ENCODE measurements at regions not wholly inside any gene's neighbourhood (a gene's known extent, or its start where the extent isn't known, plus 50 kb on each side); places are given as distances from the start of the nearest gene placed in this dataset.

DNA sequence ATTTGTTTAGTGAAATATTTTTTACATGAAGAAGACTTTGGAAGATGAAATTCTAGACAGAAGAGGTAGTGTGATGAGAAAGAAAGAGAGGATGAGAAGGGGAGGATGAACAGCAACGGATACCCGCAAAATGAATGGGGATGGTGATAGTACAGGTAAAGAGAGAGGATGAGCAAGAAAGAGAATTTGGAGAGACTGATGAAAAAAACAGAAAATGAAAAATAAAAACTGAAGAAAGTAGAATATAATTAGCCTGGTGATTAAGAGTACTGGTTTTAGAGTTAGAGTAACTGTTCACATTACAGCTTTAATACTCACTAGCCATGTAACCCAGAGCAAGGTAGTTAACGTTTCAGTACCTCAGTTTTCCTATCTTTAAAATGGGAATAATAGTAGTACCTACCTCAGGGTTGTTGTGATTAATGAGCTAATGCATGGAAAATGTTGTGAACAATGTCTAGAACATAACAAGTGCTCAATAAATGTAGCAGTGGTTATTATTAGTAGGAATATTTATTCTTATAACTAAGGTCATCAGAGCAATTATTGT is 54.9 kb upstream of the ANTXR2 start:
- H3K36me3 ChIP-seq (ENCODE audit: control insufficient read depth, insufficient read depth, low read length), result no peaks in the 10 kb centered on the region
- DNase-seq, result no peak
- 0 out of 3 replicates have a peak overlapping the region, but pooled peaks have one; percentile 74 for H2BK15ac ChIP-seq (ENCODE audit: low read depth, low read length)
- ChIA-PET CTCF (no interaction called here), POLR2A (ENCODE audit: unreplicated experiment) (no interaction called here)
- no peak overlapping the region for H3K9ac ChIP-seq (ENCODE audit: low read depth, low read length)
- peak overlapping the region; percentile 68 for H2BK5ac ChIP-seq (ENCODE audit: low read depth, low read length, poor library complexity, severe bottlenecking)
- peak overlapping the region; percentile 78; the same call in 1 of the 2 replicates for H2BK120ac ChIP-seq (ENCODE audit: low read depth, low read length)
- H2AK5ac ChIP-seq (ENCODE audit: low read depth, low read length), result peak overlapping the region; percentile 86; the same call in 1 of the 2 replicates
- WGBS, 2 experiments (ENCODE audit: extremely low coverage in 2 of 2, insufficient read length in 1 of 2), result 100% methylated on average over 2 of the region's 3 CpGs; no CpG with 5 or more reads in 1 of the 2 experiments
- peak overlapping the region; percentile 73; the same call in 1 of the 2 replicates for H3K14ac ChIP-seq (replicated peaks; ENCODE audit: low read depth, low read length)
- peak overlapping the region; percentile 87; the same call in 1 of the 2 replicates for H2BK20ac ChIP-seq (ENCODE audit: low read depth, low read length)
- H3K23ac ChIP-seq (ENCODE audit: low read depth, low read length), result no peak overlapping the region
- no peak overlapping the region for H2AFZ ChIP-seq (replicated peaks; ENCODE audit: low read length, poor library complexity)
- H3K9me3 ChIP-seq (ENCODE audit: control insufficient read depth, insufficient read depth, low read length), result no peaks in the 10 kb centered on the region
- no peak overlapping the region for H2AK9ac ChIP-seq (replicated peaks; ENCODE audit: low read depth, low read length, poor library complexity)
- peaks cover 5% of the 10 kb centered on the region; the same call in 1 of the 2 replicates for H3K4me1 ChIP-seq (ENCODE audit: control insufficient read depth, insufficient read depth, low read length)
- peak overlapping the region in 1 of 2 experiments; percentile 33; a peak in 1 of 4 replicates for H4K8ac ChIP-seq (ENCODE audit: low read depth in 2 of 2, low read length in 2 of 2)
- peak overlapping the region; percentile 36; the same call in 1 of the 2 replicates for H3K4ac ChIP-seq (ENCODE audit: low read depth, low read length)
- peak overlapping the region; percentile 56; the same call in 1 of the 2 replicates for H4K91ac ChIP-seq (ENCODE audit: insufficient read depth, low read depth, low read length)
- H4K5ac ChIP-seq (ENCODE audit: low read depth, low read length), result no peak overlapping the region
- H3K4me3 ChIP-seq (ENCODE audit: insufficient read depth, low read depth, low read length), result no peak overlapping the region
- dilution Hi-C loops (cut with HindIII; ENCODE audit: low sequenced_read_pairs, unreplicated experiment), result no loop called here
- H3K18ac ChIP-seq (ENCODE audit: low read depth, low read length), result no peak overlapping the region; the same call in 1 of the 2 replicates
- no peak for ATAC-seq (ENCODE audit: low read depth)
- TF ChIP-seq RFX5 (IDR thresholded peaks at IDR 0.05; ENCODE audit: low read depth, low read length) (no peak), CHD1 (IDR thresholded peaks at IDR 0.05; ENCODE audit: low read depth, low read length) (no peak), MXI1 (IDR thresholded peaks at IDR 0.05; ENCODE audit: borderline replicate concordance, low read depth, low read length) (no peak), MAFK (IDR thresholded peaks at IDR 0.05; ENCODE audit: low read depth, low read length) (no peak), POLR2A (IDR thresholded peaks at IDR 0.05; ENCODE audit: low read depth, low read length) (no peak), SMC3 (IDR thresholded peaks at IDR 0.05; ENCODE audit: low read depth, low read length) (no peak), ELK1 (IDR thresholded peaks at IDR 0.05; ENCODE audit: borderline replicate concordance, low read depth, low read length) (no peak)
- TF ChIP-seq, protein P1, sequence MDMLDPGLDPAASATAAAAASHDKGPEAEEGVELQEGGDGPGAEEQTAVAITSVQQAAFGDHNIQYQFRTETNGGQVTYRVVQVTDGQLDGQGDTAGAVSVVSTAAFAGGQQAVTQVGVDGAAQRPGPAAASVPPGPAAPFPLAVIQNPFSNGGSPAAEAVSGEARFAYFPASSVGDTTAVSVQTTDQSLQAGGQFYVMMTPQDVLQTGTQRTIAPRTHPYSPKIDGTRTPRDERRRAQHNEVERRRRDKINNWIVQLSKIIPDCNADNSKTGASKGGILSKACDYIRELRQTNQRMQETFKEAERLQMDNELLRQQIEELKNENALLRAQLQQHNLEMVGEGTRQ (IDR thresholded peaks at IDR 0.05; ENCODE audit: low read depth, low read length), result no peak
- H3K4me2 ChIP-seq (ENCODE audit: low read depth, low read length), result no peak overlapping the region
- in situ Hi-C loops (cut with MboI; ENCODE audit: low sequenced_read_pairs), result no loop called here
- H3K27me3 ChIP-seq (ENCODE audit: control insufficient read depth, insufficient read depth, low read length), result no peaks in the 10 kb centered on the region
- no peak overlapping the region for H3K56ac ChIP-seq (ENCODE audit: extremely low read depth, insufficient read depth, low read length)
- H3K27ac ChIP-seq (ENCODE audit: insufficient read depth, low read length), result no peak overlapping the region
- no peaks in the 10 kb centered on the region for H4K20me1 ChIP-seq (ENCODE audit: insufficient read depth, low read length)
- intact Hi-C loops (cut with micrococcal nuclease), result no loop called here
- no peaks in the 10 kb centered on the region for H3K9me1 ChIP-seq (ENCODE audit: insufficient read depth, low read length)
- no TSS peak for BruUV-seq (replicated peaks)
- no peaks in the 10 kb centered on the region for H3K79me1 ChIP-seq (ENCODE audit: low read depth in 1 of 2, low read length in 2 of 2)

Measured in IMR-90 (cell line).